ENCODE measurements at regions not wholly inside any gene's neighbourhood (a gene's known extent, or its start where the extent isn't known, plus 50 kb on each side); places are given as distances from the start of the nearest gene placed in this dataset.

DNA sequence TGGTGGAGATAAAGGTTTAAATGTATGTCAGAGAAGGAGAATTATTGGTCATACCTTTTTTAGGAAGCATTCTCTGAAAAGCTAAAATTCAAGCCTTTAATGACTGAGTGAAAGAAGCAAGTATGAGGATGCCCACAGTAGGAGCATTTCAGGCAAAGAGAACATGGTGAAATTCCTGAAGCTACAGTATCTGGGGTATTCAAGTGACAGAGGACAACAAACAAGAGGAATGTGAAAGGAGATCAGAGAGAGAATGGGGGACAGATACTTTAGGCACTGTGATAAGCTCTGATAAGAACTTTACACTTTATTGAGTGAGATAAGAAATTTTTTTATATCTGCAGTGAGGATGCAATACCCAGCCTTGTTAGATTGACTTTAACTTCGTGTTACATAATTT, 621.3 kb upstream of the AGA start:
- no peak for DNase-seq (ENCODE audit: low read depth)
- H3K4me3 ChIP-seq (ENCODE audit: control insufficient read depth, low read depth, low read length) = no peak overlapping the region
- TF ChIP-seq, protein P1, sequence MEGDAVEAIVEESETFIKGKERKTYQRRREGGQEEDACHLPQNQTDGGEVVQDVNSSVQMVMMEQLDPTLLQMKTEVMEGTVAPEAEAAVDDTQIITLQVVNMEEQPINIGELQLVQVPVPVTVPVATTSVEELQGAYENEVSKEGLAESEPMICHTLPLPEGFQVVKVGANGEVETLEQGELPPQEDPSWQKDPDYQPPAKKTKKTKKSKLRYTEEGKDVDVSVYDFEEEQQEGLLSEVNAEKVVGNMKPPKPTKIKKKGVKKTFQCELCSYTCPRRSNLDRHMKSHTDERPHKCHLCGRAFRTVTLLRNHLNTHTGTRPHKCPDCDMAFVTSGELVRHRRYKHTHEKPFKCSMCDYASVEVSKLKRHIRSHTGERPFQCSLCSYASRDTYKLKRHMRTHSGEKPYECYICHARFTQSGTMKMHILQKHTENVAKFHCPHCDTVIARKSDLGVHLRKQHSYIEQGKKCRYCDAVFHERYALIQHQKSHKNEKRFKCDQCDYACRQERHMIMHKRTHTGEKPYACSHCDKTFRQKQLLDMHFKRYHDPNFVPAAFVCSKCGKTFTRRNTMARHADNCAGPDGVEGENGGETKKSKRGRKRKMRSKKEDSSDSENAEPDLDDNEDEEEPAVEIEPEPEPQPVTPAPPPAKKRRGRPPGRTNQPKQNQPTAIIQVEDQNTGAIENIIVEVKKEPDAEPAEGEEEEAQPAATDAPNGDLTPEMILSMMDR (IDR thresholded peaks at IDR 0.05; ENCODE audit: control insufficient read depth, insufficient read depth, low read depth, low read length, missing control alignments) = no peak

DNA sequence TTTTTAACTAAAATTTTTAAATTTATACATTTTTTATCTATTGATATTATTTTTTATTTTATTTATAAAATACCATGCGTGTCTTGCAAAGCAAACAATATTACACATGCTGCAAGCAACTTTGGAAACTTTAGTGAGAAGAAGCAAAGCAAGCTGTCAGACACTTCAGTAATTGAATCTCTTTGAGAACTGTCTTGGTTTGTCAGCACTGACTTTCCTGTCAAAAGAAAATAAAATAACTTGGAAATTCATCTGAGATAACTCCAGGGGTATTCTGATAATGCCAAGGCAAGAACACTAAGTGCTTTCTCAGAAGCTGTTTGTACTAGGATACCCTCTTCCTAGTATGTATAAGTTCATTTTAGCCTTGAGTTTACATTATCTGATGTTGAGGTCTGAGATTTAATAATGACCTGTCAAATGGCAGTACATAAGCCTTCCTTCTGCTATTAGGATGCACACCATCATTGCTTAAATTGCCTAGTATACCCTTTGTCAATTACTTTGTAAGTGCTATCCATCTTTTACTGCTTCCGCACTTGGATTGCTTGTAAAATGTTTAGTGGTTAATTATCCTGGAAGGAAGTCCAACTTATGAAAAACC, 624.2 kb upstream of the AGA start:
- TF ChIP-seq, protein P1 (IDR thresholded peaks at IDR 0.05; ENCODE audit: control insufficient read depth, insufficient read depth, low read depth, low read length, missing control alignments) = no peak
- no peak for DNase-seq (ENCODE audit: low read depth)
- no peak overlapping the region for H3K4me3 ChIP-seq (ENCODE audit: control insufficient read depth, low read depth, low read length)

DNA sequence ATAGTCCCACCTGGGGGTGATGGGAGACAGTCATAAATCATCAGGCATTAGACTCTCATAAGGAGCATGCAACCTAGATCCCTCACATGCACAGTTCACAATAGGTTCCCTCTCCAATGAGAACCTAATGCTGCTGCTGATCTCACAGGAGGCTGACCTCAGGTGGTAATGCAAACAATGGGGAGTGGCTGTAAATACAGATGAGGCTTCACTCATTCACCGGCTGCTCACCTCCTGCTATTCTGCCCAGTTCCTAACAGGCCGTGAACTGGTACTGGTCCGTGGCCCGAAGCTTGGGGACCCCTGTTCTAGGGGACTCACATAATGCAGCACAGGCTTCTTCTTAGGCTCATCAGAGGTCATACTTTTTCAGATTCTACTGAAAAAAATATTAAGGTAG, 625.9 kb upstream of the AGA start:
- H3K4me3 ChIP-seq (ENCODE audit: control insufficient read depth, low read depth, low read length) = no peak overlapping the region
- TF ChIP-seq, protein P1 (IDR thresholded peaks at IDR 0.05; ENCODE audit: control insufficient read depth, insufficient read depth, low read depth, low read length, missing control alignments) = no peak
- DNase-seq (ENCODE audit: low read depth) = no peak

DNA sequence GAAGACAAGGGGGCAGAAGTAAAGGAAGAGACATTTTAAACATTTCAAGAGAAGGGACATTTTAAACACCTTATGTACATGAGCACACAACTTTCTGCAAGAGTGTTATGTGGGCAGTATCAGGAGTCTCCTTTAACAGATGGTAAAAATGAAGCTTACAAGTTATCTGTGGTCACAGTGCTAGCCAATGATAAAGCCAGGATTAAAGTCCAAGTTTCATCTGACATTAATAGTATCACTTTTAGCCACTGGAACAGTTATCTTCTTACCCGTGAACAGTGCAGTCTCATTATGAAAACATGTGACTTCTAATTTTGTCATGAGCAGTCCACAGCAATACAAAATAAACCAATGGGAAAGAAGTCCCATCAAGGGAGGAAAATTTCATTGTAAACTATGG, 627.9 kb upstream of the AGA start:
- no peak for DNase-seq (ENCODE audit: low read depth)
- TF ChIP-seq, protein P1 (IDR thresholded peaks at IDR 0.05; ENCODE audit: control insufficient read depth, insufficient read depth, low read depth, low read length, missing control alignments) = no peak
- H3K4me3 ChIP-seq (ENCODE audit: control insufficient read depth, low read depth, low read length) = no peak overlapping the region

DNA sequence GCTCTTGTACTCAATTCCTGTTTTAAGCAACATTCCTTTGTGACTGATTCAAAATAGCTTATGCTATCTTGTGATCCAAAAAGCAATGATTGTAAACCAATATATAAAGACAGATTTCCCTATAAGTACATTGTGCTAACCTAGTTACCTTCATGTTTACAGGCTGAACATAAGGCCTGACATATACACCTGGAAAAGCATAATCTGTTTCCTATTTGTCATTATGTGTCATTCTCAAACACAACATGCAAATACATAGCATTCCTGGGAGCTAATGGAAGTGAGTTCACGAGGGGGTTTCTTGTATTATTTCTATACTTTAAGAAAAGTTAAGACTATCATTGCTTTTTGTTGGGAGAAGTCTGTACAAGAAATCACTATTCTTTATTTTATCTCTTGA, 638.1 kb upstream of the AGA start:
- no peak overlapping the region for H3K4me3 ChIP-seq (ENCODE audit: control insufficient read depth, low read depth, low read length)
- no peak for DNase-seq (ENCODE audit: low read depth)
- TF ChIP-seq, protein P1 (IDR thresholded peaks at IDR 0.05; ENCODE audit: control insufficient read depth, insufficient read depth, low read depth, low read length, missing control alignments) = no peak

DNA sequence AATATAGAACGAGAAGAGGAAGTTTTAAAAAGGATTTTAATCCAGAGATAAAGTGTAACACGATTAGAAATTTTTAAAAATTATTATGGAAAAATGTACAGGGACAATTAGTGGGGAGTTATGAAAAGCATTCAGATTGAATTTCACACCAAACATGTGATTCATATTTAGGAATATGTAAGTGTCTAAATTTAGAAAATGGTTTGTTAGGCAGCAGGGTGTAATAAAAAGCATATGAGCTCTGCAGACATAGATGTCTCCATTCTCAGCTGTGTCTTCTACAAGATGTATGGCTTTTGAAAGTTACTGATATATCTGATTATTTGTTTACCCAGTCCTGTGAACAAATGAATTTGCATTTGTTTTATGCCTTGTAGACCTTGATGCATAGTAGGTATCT, 638.9 kb upstream of the AGA start:
- no peak for DNase-seq (ENCODE audit: low read depth)
- H3K4me3 ChIP-seq (ENCODE audit: control insufficient read depth, low read depth, low read length) = no peak overlapping the region
- TF ChIP-seq, protein P1 (IDR thresholded peaks at IDR 0.05; ENCODE audit: control insufficient read depth, insufficient read depth, low read depth, low read length, missing control alignments) = no peak

DNA sequence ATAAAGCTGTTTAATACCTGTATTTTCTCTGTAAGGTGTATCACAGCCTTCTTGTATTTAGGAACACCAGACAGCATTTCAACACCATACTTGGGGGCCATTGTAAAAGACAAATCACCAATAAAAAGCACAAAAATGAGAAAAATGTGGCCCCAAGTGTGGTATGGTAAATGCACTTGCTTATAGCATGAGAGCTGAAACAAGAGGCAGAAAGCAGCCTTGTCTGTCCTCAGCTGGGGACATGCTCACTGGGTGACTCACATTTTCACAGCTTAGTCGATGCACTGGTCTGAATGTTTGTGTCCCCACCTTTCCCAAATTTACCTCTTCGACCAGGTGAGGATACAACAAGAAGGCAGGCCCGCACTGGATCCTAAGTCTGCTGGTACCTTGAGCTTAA, 639.7 kb upstream of the AGA start:
- TF ChIP-seq, protein P1 (IDR thresholded peaks at IDR 0.05; ENCODE audit: control insufficient read depth, insufficient read depth, low read depth, low read length, missing control alignments) = no peak

More for the DNA sequence above, 639.7 kb upstream of the AGA start:
- no peak for DNase-seq (ENCODE audit: low read depth)
- no peak overlapping the region for H3K4me3 ChIP-seq (ENCODE audit: control insufficient read depth, low read depth, low read length)

Data from AG09309 (cell line).